Esophagus muscularis mucosa (tissue), 4 donors: ENCODE measurements at regions not wholly inside any gene's neighbourhood (a gene's known extent, or its start where the extent isn't known, plus 50 kb on each side); places are given as distances from the start of the nearest gene placed in this dataset.

ENCODE experiments used
- CTCF ChIP-seq, 3 experiments: fragments of 200-600 bp in 2 of 3; fragments of 450-650 bp in 1 of 3; sonication (generic) in 2 of 3; IDR thresholded peaks; one replicate each; pipeline ENCODE4 v1.5.1; 2017 to 2019; ENCODE audit warnings: antibody characterized with exemption in 3 of 3, mild to moderate bottlenecking in 2 of 3, moderate library complexity in 1 of 3
- EP300 ChIP-seq: sonication (generic); formaldehyde crosslinking; IDR thresholded peaks from one replicate; pipeline ENCODE4 v1.6.1; 2017; ENCODE audit warnings: antibody characterized with exemption
- POLR2A ChIP-seq: fragments of 450-650 bp; IDR thresholded peaks from one replicate; pipeline ENCODE4 v1.6.1; 2017; ENCODE audit warnings: antibody characterized with exemption, moderate library complexity, mild to moderate bottlenecking, low read depth
- POLR2AphosphoS5 ChIP-seq, 2 donors: sonication (generic); formaldehyde crosslinking; IDR thresholded peaks; one replicate each; pipeline ENCODE4 v1.6.1; 2017; ENCODE audit warnings: antibody characterized with exemption in 2 of 2

GRCh38 chr5:166436872-166437271 is 1854.6 kb upstream of the WWC1 start:
- TF ChIP-seq POLR2A (no peak), CTCF (IDR thresholded peaks at IDR 0.05) (no peak), POLR2AphosphoS5 (IDR thresholded peaks at IDR 0.05) (no peak), EP300 (no peak)
